GM12878 (cell line): ENCODE measurements at regions not wholly inside any gene's neighbourhood (a gene's known extent, or its start where the extent isn't known, plus 50 kb on each side); places are given as distances from the start of the nearest gene placed in this dataset.

ENCODE experiments used
- ATAC-seq: fragments of 200-7000 bp; cut with Tn5 transposase; 3 replicates; pipeline ENCODE4 v1.9.1; 2020; ENCODE audit warnings: mild to moderate bottlenecking, moderate library complexity
- BruUV-seq: library from RNA; stranded (reverse); fragments of 400-500 nt; replicated peaks from 2 replicates; lab custom pipeline; 2021; lab: Mats Ljungman, UMichigan
- CTCF ChIA-PET: fragments of 300-600 bp; sonication (Branson Sonifier 250); formaldehyde crosslinking; extraction: SDS; loops from one replicate; lab custom pipeline; 2021; ENCODE audit warnings: inconsistent platforms; lab: Yijun Ruan, JAX
- POLR2A ChIA-PET: fragments of 350-600 bp; formaldehyde crosslinking; extraction: SDS; loops from one replicate; lab custom pipeline; 2021; ENCODE audit warnings: inconsistent platforms; lab: Charles Lee
- RAD21 ChIA-PET: fragments of 300-600 bp; sonication (Branson Sonifier 250); formaldehyde crosslinking; loops from one replicate; lab custom pipeline; 2023; ENCODE audit warnings: antibody characterized with exemption; ENCODE audit not compliant: unreplicated experiment; lab: Charles Lee
- SMC1A ChIA-PET: fragments of 300-600 bp; sonication (Branson Sonifier 250); formaldehyde crosslinking; loops from one replicate; lab custom pipeline; 2023; ENCODE audit not compliant: unreplicated experiment, uncharacterized antibody; lab: Charles Lee
- DNase-seq: peaks from one replicate; pipeline ENCODE4 v3.0.0-alpha.2; 2011; ENCODE audit warnings: low read depth, low spot score
- FAIRE-seq: peaks from 3 replicates; lab custom pipeline; 2011; peaks lifted over from hg19 to GRCh38; lab: Jason Lieb, UNC
- H2AFZ ChIP-seq: 2 replicates; pipeline ENCODE4 v1.6.0; 2011; ENCODE audit warnings: low read depth, low read length, control low read depth; ENCODE audit not compliant: control insufficient read depth
- H3K27ac ChIP-seq: 2 replicates; pipeline ENCODE4 v1.5.1; 2011; ENCODE audit warnings: control low read depth; ENCODE audit not compliant: control insufficient read depth, insufficient read depth
- H3K27me3 ChIP-seq, 2 experiments: replicated peaks in 1 of 2; 2 replicates each; pipeline versions ENCODE4 v1.6.0 to v1.6.1; 2011; ENCODE audit warnings: low read length in 1 of 2; ENCODE audit not compliant: control insufficient read depth in 2 of 2, insufficient read depth in 2 of 2
- H3K36me3 ChIP-seq, 2 experiments: 2 replicates each; pipeline ENCODE4 v1.5.1; 2011; ENCODE audit warnings: low read length in 1 of 2; ENCODE audit not compliant: control insufficient read depth in 2 of 2, insufficient read depth in 2 of 2
- H3K4me1 ChIP-seq: 2 replicates; pipeline ENCODE4 v1.6.1; 2011; ENCODE audit warnings: mild to moderate bottlenecking, low read length, moderate library complexity, mixed read lengths; ENCODE audit not compliant: control insufficient read depth, insufficient read depth
- H3K4me2 ChIP-seq: 2 replicates; pipeline ENCODE4 v1.6.0; 2011; ENCODE audit warnings: control low read depth; ENCODE audit not compliant: control insufficient read depth, insufficient read depth
- H3K4me3 ChIP-seq: fragments of 200-600 bp; sonication (generic); 2 replicates; pipeline ENCODE4 v1.5.1; 2016
- H3K79me2 ChIP-seq: 2 replicates; pipeline ENCODE4 v1.6.0; 2011; ENCODE audit warnings: low read length; ENCODE audit not compliant: control insufficient read depth, insufficient read depth
- H3K9ac ChIP-seq: 2 replicates; pipeline ENCODE4 v1.8.0; 2011; ENCODE audit warnings: low read length, control low read depth, mixed read lengths; ENCODE audit not compliant: control insufficient read depth, insufficient read depth
- H3K9me3 ChIP-seq: replicated peaks from 3 replicates; pipeline ENCODE4 v1.5.1; 2011; ENCODE audit warnings: mild to moderate bottlenecking, low read length; ENCODE audit not compliant: control insufficient read depth, insufficient read depth
- H4K20me1 ChIP-seq: 2 replicates; pipeline ENCODE4 v1.6.0; 2011; ENCODE audit not compliant: control insufficient read depth, insufficient read depth
- ETV6 ChIP-seq, 2 experiments: fragments of 450-650 bp in 1 of 2; IDR thresholded peaks in 1 of 2; conservative IDR thresholded peaks in 1 of 2; 2 replicates each; pipeline ENCODE4 v1.6.1; 2014; ENCODE audit warnings: antibody characterized with exemption in 1 of 2, borderline replicate concordance in 1 of 2, low read depth in 1 of 2, mild to moderate bottlenecking in 1 of 2, moderate library complexity in 1 of 2
- HCFC1 ChIP-seq: fragments of 150-350 bp; IDR thresholded peaks from 2 replicates; pipeline ENCODE4 v1.6.1; 2014; ENCODE audit warnings: low read length
- HDAC6 ChIP-seq: fragments of 200-600 bp; sonication (generic); IDR thresholded peaks from one replicate; pipeline ENCODE4 v1.8.0; 2017; ENCODE audit warnings: antibody characterized with exemption; ENCODE audit not compliant: unreplicated experiment
- KAT2A ChIP-seq: conservative IDR thresholded peaks from 2 replicates; pipeline ENCODE4 v1.6.1; 2011; ENCODE audit warnings: low read depth, low read length; ENCODE audit not compliant: control insufficient read depth
- MEF2A ChIP-seq: IDR thresholded peaks from 2 replicates; pipeline ENCODE4 v1.6.1; 2011; ENCODE audit warnings: low read depth, mild to moderate bottlenecking, low read length, moderate library complexity; ENCODE audit not compliant: insufficient read depth
- MXI1 ChIP-seq: fragments of 150-350 bp; IDR thresholded peaks from 2 replicates; pipeline ENCODE4 v1.6.1; 2011; ENCODE audit warnings: low read depth, mild to moderate bottlenecking, inconsistent platforms, low read length, improper control_type of control experiment
- POLR2A ChIP-seq: IDR thresholded peaks from 2 replicates; pipeline ENCODE4 v1.6.1; 2011; ENCODE audit warnings: low read depth, mild to moderate bottlenecking, low read length
- POLR2AphosphoS5 ChIP-seq: IDR thresholded peaks from 2 replicates; pipeline ENCODE4 v1.6.1; 2011; ENCODE audit warnings: mild to moderate bottlenecking, low read length, inconsistent platforms
- TAF1 ChIP-seq: IDR thresholded peaks from 2 replicates; pipeline ENCODE4 v1.6.1; 2011; ENCODE audit warnings: mild to moderate bottlenecking, low read depth, low read length, borderline replicate concordance
- TCF3 ChIP-seq: IDR thresholded peaks from 2 replicates; pipeline ENCODE4 v1.6.1; 2012; ENCODE audit warnings: low read depth, mild to moderate bottlenecking, low read length, borderline replicate concordance; ENCODE audit not compliant: insufficient read depth
- ZBTB4 ChIP-seq: fragments of 450-650 bp; formaldehyde crosslinking; IDR thresholded peaks from 2 replicates; pipeline ENCODE4 v1.4.0; 2022; ENCODE audit warnings: mild to moderate bottlenecking, moderate library complexity
- ZNF207 ChIP-seq: fragments of 450-650 bp; IDR thresholded peaks from 2 replicates; pipeline ENCODE4 v1.6.1; 2014; ENCODE audit warnings: antibody characterized with exemption, mild to moderate bottlenecking, borderline replicate concordance
- WGBS: methylation state at CpG from one replicate; pipeline ENCODE4 v1.1.6; 2016; ENCODE audit warnings: low lambda C conversion rate; ENCODE audit not compliant: insufficient replicate concordance, insufficient coverage; ENCODE audit errors: missing lambda C conversion rate; 5-methylcytosine and 5-hydroxymethylcytosine counted together
- in situ Hi-C: fragments of 300-500 bp; cut with MboI; formaldehyde crosslinking; loops from 9 replicates; pipeline ENCODE4 v1.14.3; 2018; ENCODE audit warnings: mixed read lengths
- intact Hi-C: fragments of 100-400 bp; cut with micrococcal nuclease; formaldehyde crosslinking; loops from one replicate; pipeline ENCODE4 v1.14.2; 2022; ENCODE audit not compliant: unreplicated experiment

DNA sequence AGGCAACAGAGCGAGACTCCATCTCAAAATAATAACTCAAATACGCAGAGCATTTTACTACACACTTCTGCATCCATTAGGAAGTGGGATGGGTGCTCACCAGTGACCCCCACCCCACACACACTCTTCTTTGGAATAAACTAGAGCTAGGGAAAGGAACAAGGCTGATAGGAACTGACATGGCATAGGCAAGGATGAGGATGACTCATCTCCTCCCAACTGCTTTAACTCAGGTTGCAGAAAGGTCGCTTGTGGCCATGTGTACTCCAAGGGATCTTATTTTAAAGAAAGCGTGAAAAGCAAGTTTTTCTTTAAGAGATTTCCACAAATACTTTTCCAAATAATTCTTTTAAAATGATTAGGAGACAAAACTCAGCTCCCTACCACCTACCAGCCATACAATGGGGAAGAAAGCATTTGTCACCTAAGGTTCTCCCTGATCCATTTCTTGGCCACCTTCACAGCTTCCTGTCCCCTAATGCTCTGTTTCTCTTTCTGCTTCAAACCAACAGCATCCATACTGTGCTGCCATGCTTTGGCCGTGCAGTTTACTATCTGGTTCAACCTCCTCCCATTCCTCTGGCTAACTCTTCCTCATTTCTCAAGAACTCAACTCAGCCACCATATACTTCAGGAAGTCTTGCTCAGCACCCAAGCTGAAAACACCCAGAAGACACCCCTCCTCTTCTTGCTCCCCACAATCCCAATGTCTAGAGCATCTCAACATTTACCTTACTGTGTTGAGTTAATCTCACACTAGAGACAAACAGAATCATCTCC lies 211.9 kb downstream of the ACTL7B start (continued):
- TF ChIP-seq HCFC1: no peak
- no peak for TF ChIP-seq MEF2A
- no peak for TF ChIP-seq KAT2A

- DNase-seq (no peak), ATAC-seq (no peak), FAIRE-seq (no peak)
- POLR2A ChIA-PET: no interaction called here
- SMC1A ChIA-PET: no interaction called here
- Histone ChIP-seq H3K36me3 (no peaks in the 10 kb centered on the region), H3K79me2 (no peaks in the 10 kb centered on the region), H3K27me3 (0 out of 4 replicates have a peak, but pooled peaks cover 0 to 2% of the 10 kb centered on the region in 2 experiments), H3K4me2 (no peak overlapping the region), H3K9me3 (no peaks in the 10 kb centered on the region), H3K4me1 (no peaks in the 10 kb centered on the region), H3K9ac (no peak overlapping the region), H3K27ac (no peak overlapping the region), H3K4me3 (no peak overlapping the region), H2AFZ (no peak overlapping the region), H4K20me1 (no peaks in the 10 kb centered on the region)
- no peak for TF ChIP-seq MXI1
- no peak for TF ChIP-seq TAF1
- no peak for TF ChIP-seq POLR2A
- no peak for TF ChIP-seq ETV6 (conservative IDR thresholded peaks at IDR 0.05 in 1 of 2, IDR thresholded peaks at IDR 0.05 in 1 of 2; ENCODE audit: borderline replicate concordance in 1 of 2, low read depth in 1 of 2)
- TF ChIP-seq TCF3: no peak
- no peak for TF ChIP-seq HDAC6
- TF ChIP-seq POLR2AphosphoS5: no peak
- TF ChIP-seq ZBTB4 (CRISPR knock-in tag): no peak
- TF ChIP-seq ZNF207: no peak
- RAD21 ChIA-PET: no interaction called here
- WGBS: 11% methylated on average over 3 of the region's 3 CpGs
- no TSS peak for BruUV-seq
- intact Hi-C loops (no loop called here), in situ Hi-C loops (no loop called here)
- CTCF ChIA-PET: no interaction called here
Measured at GRCh38 chr9:108642871-108643270, 212.9 kb downstream of the ACTL7B start.
